GM12875 (cell line): ENCODE measurements at regions not wholly inside any gene's neighbourhood (a gene's known extent, or its start where the extent isn't known, plus 50 kb on each side); places are given as distances from the start of the nearest gene placed in this dataset.
A peak's percentile ranks its signal among the peaks of the same experiment; 100 is the strongest.
"Not testable (repeated sequence)": the region's sequence is repeated elsewhere in the genome, so short reads cannot be mapped to it uniquely, and the experiment has no call there.

ENCODE experiments used
- H3K4me3 ChIP-seq: one replicate; pipeline ENCODE4 v1.5.1; 2011; ENCODE audit warnings: low read depth, low read length, control low read depth
- TF ChIP-seq, protein P1 (sequence below): IDR thresholded peaks from 2 replicates; pipeline ENCODE4 v1.5.1; 2011; ENCODE audit warnings: low read depth, mild to moderate bottlenecking, control low read depth, inconsistent platforms, low read length, moderate library complexity, borderline replicate concordance; ENCODE audit not compliant: insufficient read depth

DNA sequence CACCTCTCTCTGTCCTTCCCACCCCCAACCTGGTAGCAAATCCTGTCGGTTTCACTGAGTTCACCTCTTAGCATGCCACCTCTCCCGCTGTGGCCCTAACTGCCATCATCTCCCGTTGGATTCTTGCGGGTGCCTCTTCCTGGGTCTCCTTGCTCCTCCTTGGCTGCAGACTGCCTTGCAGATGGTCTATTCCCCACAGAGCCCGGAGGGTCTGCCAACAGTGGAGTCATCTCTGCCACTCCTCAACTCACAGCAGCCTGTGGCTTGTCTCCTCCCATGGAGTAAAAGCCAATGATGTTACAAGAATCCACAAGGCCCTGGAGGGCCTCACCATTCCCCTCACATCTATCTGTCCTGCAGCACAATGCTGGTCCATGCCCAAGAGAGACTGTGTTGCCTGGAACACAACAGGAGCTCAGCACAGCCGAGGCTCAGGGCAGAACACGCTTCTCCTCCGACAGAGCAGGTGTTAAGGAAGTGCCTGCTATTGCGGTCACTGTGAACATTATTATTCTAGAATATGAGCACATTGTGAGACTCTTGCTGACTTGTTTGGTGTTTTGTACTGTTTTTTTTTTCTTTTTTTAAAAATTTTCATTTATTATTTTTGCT is 241.8 kb upstream of the SULF2 start:
- TF ChIP-seq, protein P1, sequence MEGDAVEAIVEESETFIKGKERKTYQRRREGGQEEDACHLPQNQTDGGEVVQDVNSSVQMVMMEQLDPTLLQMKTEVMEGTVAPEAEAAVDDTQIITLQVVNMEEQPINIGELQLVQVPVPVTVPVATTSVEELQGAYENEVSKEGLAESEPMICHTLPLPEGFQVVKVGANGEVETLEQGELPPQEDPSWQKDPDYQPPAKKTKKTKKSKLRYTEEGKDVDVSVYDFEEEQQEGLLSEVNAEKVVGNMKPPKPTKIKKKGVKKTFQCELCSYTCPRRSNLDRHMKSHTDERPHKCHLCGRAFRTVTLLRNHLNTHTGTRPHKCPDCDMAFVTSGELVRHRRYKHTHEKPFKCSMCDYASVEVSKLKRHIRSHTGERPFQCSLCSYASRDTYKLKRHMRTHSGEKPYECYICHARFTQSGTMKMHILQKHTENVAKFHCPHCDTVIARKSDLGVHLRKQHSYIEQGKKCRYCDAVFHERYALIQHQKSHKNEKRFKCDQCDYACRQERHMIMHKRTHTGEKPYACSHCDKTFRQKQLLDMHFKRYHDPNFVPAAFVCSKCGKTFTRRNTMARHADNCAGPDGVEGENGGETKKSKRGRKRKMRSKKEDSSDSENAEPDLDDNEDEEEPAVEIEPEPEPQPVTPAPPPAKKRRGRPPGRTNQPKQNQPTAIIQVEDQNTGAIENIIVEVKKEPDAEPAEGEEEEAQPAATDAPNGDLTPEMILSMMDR: no peak
- no peak overlapping the region for H3K4me3 ChIP-seq

DNA sequence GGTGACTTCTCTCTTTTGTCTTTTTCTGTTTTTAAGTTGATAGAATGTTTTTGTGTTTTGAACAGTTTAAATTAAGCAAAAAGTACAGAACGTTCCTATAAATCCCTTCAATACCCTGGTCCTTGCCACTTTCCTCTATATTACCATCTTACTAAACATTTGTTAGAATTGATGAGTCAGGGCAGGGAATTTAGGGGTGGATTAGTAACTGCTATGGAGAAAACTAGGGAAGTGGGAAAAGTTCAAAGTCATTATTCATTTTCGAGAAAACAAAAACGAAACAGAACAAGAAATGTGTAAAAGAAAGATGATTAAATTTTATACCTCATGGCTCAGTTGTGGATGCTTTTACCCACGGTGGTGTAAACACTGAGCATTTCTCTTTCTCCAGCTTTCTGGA is 240.4 kb upstream of the SULF2 start:
- TF ChIP-seq, protein P1: no peak
- peak overlapping the region; percentile 50 for H3K4me3 ChIP-seq

DNA sequence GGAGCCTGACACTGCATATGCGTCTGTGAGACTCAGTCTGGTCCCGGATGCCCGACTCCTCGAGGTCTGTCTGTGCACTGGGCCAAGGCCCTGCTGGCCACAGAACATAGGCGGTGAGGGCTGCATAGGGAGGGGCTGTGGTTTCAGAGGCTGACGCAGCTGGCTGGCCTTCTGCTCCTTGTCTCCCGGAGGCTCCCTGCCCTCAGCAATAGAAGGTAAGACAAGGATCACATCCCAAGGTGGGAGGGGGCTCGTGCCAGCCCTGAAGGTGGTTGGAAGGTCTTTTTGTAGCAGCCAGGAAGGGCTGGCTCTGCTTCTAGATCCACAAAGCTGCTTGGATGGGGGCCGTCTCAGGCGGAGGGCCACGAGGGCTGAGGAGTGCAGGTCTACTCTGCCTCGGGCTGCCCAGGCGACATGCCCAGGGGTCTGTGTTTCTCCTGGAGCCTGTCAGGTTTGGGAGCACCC is 239.8 kb upstream of the SULF2 start:
- TF ChIP-seq, protein P1: no peak
- H3K4me3 ChIP-seq: peak overlapping the region; percentile 50

DNA sequence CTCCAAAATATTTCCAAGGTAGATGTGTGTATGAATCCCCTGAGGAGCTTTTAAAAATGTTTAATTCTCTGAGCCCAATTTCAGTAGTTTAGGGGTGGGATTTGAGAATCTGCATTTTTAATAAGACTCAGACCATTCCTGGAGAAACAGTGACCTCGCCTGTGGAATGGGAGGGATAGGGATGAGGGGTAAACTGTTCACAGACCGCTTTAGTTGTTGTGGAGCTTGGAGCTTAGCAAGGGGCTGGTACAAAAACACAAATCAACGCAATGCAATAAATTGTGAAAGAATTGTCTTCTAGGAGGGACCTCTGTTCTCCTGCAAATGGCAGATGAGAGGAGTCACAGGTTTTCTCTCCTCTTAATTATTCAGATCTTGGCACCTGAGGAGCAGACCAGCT is 239.3 kb upstream of the SULF2 start:
- TF ChIP-seq, protein P1: no peak
- no peak overlapping the region for H3K4me3 ChIP-seq

DNA sequence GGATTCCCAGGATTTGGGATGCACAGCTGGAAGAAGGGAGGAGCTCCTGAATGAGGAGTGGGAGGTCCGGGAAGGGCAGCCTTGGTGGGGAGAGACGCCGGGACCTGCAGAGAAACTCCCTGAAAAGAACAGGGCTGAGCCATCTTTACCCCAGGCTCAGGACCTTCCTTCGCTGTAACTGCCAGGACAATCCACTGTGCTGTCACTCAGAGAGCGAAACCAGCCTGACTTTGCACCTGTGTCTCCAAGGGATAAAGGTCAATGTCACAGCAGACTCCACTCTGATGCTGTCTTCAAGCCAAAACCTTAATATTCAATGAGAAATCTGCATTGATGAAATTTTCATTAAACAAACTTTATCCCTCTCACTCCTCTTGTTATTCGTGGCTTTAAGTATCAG is 235.4 kb upstream of the SULF2 start:
- H3K4me3 ChIP-seq: not testable (repeated sequence)

DNA sequence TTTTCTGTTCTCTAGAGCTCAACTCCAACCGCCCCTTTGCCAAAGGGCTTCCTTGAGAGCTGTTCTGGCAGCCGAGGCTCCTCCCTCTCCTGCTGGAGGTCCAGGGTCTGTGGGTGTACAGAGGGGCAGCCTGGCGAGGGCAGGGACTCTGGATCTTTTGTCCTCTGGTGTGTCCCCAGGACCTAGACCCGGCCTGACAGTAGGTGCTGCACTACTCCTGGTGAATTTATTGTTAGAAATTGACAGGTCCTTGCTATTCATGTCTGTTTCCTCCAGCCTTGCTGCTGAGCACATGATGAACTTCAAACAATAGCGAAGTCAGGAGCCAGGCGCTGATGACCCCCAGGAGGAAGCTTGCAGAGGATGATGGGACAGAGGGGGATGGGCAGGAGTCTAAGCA is 234.7 kb upstream of the SULF2 start:
- no peak overlapping the region for H3K4me3 ChIP-seq
- TF ChIP-seq, protein P1: no peak

DNA sequence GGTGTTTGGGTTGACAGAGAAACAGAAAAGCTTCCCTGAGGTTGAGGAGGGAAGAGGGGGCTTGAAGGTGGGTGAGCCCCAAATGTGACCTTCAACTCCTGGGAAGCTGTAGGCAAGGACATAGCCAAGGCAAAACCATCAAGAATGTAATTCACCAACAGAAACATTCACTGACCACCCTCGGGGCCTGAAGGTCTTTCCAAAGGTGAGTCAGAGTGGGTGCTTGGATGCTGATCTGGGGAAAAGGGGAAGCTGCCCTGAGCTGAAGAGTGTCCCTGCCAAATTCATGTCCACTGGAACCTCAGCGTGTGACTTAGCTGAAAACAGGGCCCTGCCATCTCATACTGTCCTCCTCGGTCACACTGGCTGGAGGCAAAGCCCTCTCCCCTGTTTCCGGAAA is 234.2 kb upstream of the SULF2 start:
- H3K4me3 ChIP-seq: no peak overlapping the region
- TF ChIP-seq, protein P1: no peak

DNA sequence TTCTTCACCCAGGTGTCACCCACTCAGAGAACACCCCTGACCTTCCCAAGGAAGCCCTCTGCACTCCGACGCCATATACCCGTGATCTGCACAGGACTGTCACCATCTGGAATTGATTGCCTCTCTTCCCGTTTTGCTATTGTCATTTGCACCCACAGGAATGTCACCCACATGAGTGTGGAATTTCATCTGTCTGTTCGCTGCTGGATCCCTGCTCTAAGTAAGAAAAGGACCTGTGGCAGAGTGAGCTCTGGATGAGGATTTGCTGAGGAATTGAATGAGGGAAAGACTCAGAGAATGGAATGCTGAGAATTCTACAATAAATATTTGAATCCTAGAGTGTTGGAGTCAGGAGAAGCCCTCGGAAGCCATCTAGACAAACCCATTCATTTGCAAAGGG is 233.6 kb upstream of the SULF2 start:
- not testable (repeated sequence) for H3K4me3 ChIP-seq
